Gastrocnemius medialis (tissue), 4 donors: ENCODE measurements at regions not wholly inside any gene's neighbourhood (a gene's known extent, or its start where the extent isn't known, plus 50 kb on each side); places are given as distances from the start of the nearest gene placed in this dataset.

Experiments
- ATAC-seq, 2 donors: fragments of 150-250 bp; one replicate each; pipeline ENCODE4 v1.9.1; 2016
- DNase-seq, 2 donors: peaks; one replicate each; pipeline ENCODE4 v3.0.0-alpha.2; 2019
- H3K27ac ChIP-seq, 4 donors: fragments of 200-600 bp; sonication (generic); 1 replicate in 1 of 4; 2 replicates in 3 of 4; pipeline ENCODE4 v1.5.1; 2016 to 2018; ENCODE audit warnings: mild to moderate bottlenecking in 2 of 4, moderate library complexity in 1 of 4
- H3K27me3 ChIP-seq, 3 donors: fragments of 200-600 bp; sonication (generic) in 2 of 3; 1 replicate in 1 of 3; 2 replicates in 2 of 3; pipeline versions ENCODE4 v1.5.1 to v1.6.0; 2016 to 2019; ENCODE audit warnings: mild to moderate bottlenecking in 1 of 3, moderate library complexity in 1 of 3
- H3K36me3 ChIP-seq, 2 donors: fragments of 200-600 bp; sonication (generic) in 1 of 2; one replicate each; pipeline ENCODE4 v1.5.1; 2017 to 2018
- H3K4me1 ChIP-seq, 2 donors: fragments of 200-600 bp; sonication (generic) in 1 of 2; one replicate each; pipeline ENCODE4 v1.5.1; 2016 to 2017; ENCODE audit warnings: mild to moderate bottlenecking in 2 of 2
- H3K4me3 ChIP-seq, 4 donors: fragments of 200-600 bp; sonication (generic) in 3 of 4; 1 replicate in 1 of 4; 2 replicates in 3 of 4; pipeline ENCODE4 v1.5.1; 2016 to 2019; ENCODE audit warnings: mild to moderate bottlenecking in 2 of 4
- H3K9me3 ChIP-seq, 3 donors: fragments of 200-600 bp; sonication (generic) in 2 of 3; 1 replicate in 1 of 3; 2 replicates in 2 of 3; pipeline ENCODE4 v1.5.1; 2016 to 2019
- POLR2A ChIP-seq, 2 donors: fragments of 450-650 bp; IDR thresholded peaks; one replicate each; pipeline ENCODE4 v1.6.1; 2017; ENCODE audit warnings: antibody characterized with exemption in 2 of 2, mild to moderate bottlenecking in 2 of 2, moderate library complexity in 2 of 2
- in situ Hi-C, 4 donors: fragments of 200-750 bp; cut with MboI; loops; one replicate each; pipeline versions ENCODE4 v1.15.0 to v1.8.0; 2017; ENCODE audit warnings: low sequenced_read_pairs in 4 of 4
- intact Hi-C: fragments of 100-400 bp; cut with DNase I; formaldehyde crosslinking; loops from one replicate; pipeline ENCODE4 v1.15.1; 2023; ENCODE audit warnings: low total_unique reads
- TF ChIP-seq, protein P1 (sequence below), 5 experiments: fragments of 450-650 bp in 3 of 5; fragments of 200-600 bp in 2 of 5; sonication (generic) in 2 of 5; IDR thresholded peaks in 4 of 5; conservative IDR thresholded peaks in 1 of 5; 1 replicate in 4 of 5; 2 replicates in 1 of 5; pipeline ENCODE4 v1.5.1; 2016 to 2019; ENCODE audit warnings: antibody characterized with exemption in 5 of 5, mild to moderate bottlenecking in 3 of 5, moderate library complexity in 3 of 5

DNA sequence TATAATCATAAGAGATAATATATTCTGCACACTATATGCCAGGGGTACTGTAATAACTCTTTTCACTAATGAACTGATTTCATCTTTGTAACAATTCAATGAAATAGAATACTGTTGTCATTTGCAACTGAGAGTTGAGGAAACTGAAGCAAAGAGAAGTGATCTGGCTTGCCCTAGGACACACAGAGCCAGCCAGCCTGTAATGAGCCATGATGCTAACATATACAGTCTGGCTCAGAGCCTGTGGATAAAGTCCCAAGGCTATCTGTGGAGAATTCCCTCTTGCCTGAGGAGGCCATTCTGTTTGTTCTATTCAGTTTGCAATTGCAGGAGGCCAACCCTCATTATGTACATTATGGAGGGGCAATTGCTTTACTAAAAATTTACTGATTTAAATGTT, 241.3 kb downstream of the CXCL12 start:
- H3K27me3 ChIP-seq: no peaks in the 10 kb centered on the region
- DNase-seq (no peak), ATAC-seq (no peak)
- H3K27ac ChIP-seq: no peak overlapping the region
- no peak overlapping the region for H3K4me3 ChIP-seq
- H3K36me3 ChIP-seq: no peaks in the 10 kb centered on the region
- intact Hi-C loops (no loop called here), in situ Hi-C loops (no loop called here)
- TF ChIP-seq, protein P1, sequence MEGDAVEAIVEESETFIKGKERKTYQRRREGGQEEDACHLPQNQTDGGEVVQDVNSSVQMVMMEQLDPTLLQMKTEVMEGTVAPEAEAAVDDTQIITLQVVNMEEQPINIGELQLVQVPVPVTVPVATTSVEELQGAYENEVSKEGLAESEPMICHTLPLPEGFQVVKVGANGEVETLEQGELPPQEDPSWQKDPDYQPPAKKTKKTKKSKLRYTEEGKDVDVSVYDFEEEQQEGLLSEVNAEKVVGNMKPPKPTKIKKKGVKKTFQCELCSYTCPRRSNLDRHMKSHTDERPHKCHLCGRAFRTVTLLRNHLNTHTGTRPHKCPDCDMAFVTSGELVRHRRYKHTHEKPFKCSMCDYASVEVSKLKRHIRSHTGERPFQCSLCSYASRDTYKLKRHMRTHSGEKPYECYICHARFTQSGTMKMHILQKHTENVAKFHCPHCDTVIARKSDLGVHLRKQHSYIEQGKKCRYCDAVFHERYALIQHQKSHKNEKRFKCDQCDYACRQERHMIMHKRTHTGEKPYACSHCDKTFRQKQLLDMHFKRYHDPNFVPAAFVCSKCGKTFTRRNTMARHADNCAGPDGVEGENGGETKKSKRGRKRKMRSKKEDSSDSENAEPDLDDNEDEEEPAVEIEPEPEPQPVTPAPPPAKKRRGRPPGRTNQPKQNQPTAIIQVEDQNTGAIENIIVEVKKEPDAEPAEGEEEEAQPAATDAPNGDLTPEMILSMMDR (IDR thresholded peaks at IDR 0.05 in 4 of 5, conservative IDR thresholded peaks at IDR 0.05 in 1 of 5): no peak
- TF ChIP-seq POLR2A (IDR thresholded peaks at IDR 0.05): no peak
- no peaks in the 10 kb centered on the region for H3K4me1 ChIP-seq
- H3K9me3 ChIP-seq: no peaks in the 10 kb centered on the region

DNA sequence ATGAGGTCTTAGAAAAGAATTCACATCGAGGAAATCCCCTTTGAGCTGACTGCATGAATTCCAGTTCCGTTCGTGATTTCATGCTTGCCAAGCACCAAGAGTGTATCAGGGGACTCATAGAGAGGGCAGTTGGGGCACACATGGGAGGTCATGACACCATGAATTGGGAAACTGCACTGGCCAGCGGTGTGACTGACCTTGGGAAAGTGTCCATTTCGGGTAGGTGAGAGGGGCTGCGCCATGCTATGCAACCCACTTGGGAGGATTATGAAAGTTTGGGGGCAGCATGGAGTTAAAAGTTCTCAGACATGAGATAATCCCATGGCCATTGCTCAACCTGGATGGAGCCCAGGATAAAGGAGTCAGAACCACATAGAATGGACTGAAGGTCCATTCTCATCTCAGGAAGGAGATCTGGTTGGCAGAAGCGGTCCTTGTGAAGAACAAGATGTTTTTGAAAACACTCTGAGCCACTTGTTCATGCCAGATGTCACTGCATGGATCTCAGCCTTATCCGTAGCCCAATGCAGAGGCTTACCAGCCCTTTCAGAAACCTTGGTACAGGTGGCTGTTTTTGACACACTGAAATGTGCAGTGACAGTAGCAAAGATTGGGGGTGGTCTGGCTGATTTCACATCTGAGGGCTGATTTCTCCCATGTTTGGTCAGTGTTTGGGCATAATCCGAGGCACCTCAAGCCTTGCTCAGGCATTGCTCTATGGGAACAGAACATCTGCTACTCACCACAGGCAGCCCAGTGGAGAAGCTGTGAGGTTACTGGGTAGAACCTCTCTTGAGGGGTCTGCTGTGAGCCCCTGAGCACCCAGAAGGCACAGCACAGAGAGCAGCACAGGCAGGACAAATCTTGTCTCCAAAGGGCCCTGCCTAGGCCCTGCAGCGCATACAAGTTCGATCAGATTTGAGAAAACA, 252.3 kb downstream of the CXCL12 start:
- H3K4me3 ChIP-seq: no peak overlapping the region
- peak overlapping the region in 1 of 4 donors; percentile 33 for H3K27ac ChIP-seq
- in situ Hi-C loops: no loop called here
- intact Hi-C loops: no loop called here
- TF ChIP-seq, protein P1 (IDR thresholded peaks at IDR 0.05 in 4 of 5, conservative IDR thresholded peaks at IDR 0.05 in 1 of 5): no peak
- TF ChIP-seq POLR2A (IDR thresholded peaks at IDR 0.05): no peak
- ATAC-seq (peak; percentile 87 to 89), DNase-seq (peak; percentile 58 to 73)
- H3K9me3 ChIP-seq: no peaks in the 10 kb centered on the region
- H3K27me3 ChIP-seq: no peaks in the 10 kb centered on the region
- H3K4me1 ChIP-seq: no peaks in the 10 kb centered on the region
- H3K36me3 ChIP-seq: no peaks in the 10 kb centered on the region

DNA sequence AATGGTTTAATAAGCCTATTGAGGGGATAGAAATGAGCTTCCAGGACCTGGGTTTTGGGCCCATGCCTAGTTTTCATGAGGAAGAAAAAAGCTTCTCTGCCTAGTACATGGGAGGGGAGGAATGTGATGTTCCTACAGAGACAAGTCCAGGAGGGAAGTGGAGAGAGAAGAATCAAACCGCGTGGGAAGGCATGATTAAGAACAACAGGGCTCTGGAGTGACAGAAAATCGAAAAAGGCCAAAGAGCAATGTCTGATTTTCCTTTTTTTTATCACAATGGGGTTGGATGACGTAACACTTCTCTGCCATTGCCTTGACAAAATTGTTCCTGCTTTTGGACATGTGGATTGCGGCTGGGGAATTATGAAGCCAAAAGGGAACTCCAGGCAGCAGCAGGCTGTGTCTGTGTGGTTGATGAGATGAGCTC, 258.6 kb downstream of the CXCL12 start:
- in situ Hi-C loops: no loop called here
- peak; percentile 55 to 56 for ATAC-seq
- Histone ChIP-seq H3K27ac (peak overlapping the region; percentile 2 to 51 (median 26)), H3K4me3 (no peak overlapping the region), H3K4me1 (no peaks in the 10 kb centered on the region), H3K9me3 (no peaks in the 10 kb centered on the region), H3K27me3 (no peaks in the 10 kb centered on the region), H3K36me3 (no peaks in the 10 kb centered on the region)
- intact Hi-C loops: loop anchor here (10.0 kb wide), 1 partner anchor 58 kb away; no protein-coding TSS in a partner anchor
- TF ChIP-seq, protein P1 (IDR thresholded peaks at IDR 0.05 in 4 of 5, conservative IDR thresholded peaks at IDR 0.05 in 1 of 5): no peak
- no peak for TF ChIP-seq POLR2A (IDR thresholded peaks at IDR 0.05)
- peak; percentile 19 to 37 for DNase-seq

DNA sequence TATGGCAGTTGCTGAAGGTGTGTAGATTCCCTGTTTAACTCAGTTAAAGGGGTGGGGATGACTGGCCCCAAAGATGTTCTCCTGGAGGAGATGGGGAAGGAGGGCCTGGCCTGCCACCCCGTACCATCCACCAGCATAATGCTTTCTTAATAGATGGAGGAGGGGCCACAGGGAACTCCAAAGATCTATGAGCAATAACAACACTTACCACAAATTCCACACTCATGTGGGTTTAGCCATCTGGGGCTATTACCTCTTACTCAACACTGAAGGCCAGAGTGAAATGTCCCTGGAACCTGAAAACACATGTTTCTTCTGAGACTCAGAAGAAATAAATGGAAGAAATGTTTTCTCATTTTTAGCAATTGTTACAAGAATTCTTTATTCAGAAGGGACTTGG, 259.0 kb downstream of the CXCL12 start:
- H3K27me3 ChIP-seq: no peaks in the 10 kb centered on the region
- no peaks in the 10 kb centered on the region for H3K36me3 ChIP-seq
- no peak overlapping the region for H3K4me3 ChIP-seq
- peak; percentile 72 to 80 for ATAC-seq
- DNase-seq: peak in 1 of 2 donors; percentile 19
- in situ Hi-C loops: no loop called here
- H3K9me3 ChIP-seq: no peaks in the 10 kb centered on the region
- TF ChIP-seq, protein P1 (IDR thresholded peaks at IDR 0.05 in 4 of 5, conservative IDR thresholded peaks at IDR 0.05 in 1 of 5): no peak
- TF ChIP-seq POLR2A (IDR thresholded peaks at IDR 0.05): no peak
- H3K27ac ChIP-seq: peak overlapping the region; percentile 10 to 51 (median 35)
- H3K4me1 ChIP-seq: no peaks in the 10 kb centered on the region
- intact Hi-C loops: loop anchor here (10.0 kb wide), 1 partner anchor 59 kb away; no protein-coding TSS in a partner anchor
